Activated CD8-positive, alpha-beta T cell treated with anti-CD3 and anti-CD28 coated beads for 36 hours (primary cell): ENCODE measurements at regions not wholly inside any gene's neighbourhood (a gene's known extent, or its start where the extent isn't known, plus 50 kb on each side); places are given as distances from the start of the nearest gene placed in this dataset.
"Not testable (repeated sequence)": the region's sequence is repeated elsewhere in the genome, so short reads cannot be mapped to it uniquely, and the experiment has no call there.

ENCODE experiments used
- ATAC-seq: fragments of 200-7000 bp; cut with Tn5 transposase; one replicate; pipeline ENCODE4 v1.10.0; 2021; ENCODE audit warnings: mild to moderate bottlenecking, moderate library complexity
- CTCF ChIA-PET: fragments of 350-600 bp; sonication (Branson Sonifier 250); formaldehyde crosslinking; loops from one replicate; lab custom pipeline; 2021; ENCODE audit warnings: antibody characterized with exemption; lab: Charles Lee
- POLR2A ChIA-PET: fragments of 350-600 bp; sonication (Branson Sonifier 250); formaldehyde crosslinking; loops from one replicate; lab custom pipeline; 2021; ENCODE audit warnings: antibody characterized with exemption; lab: Charles Lee
- DNase-seq: peaks from one replicate; pipeline ENCODE4 v3.0.0-alpha.2; 2020
- H3K27ac Mint-ChIP-seq: one replicate; pipeline ENCODE4 v1.8.0; 2021; ENCODE audit warnings: mild to moderate bottlenecking, mixed read lengths
- H3K27me3 Mint-ChIP-seq: one replicate; pipeline ENCODE4 v1.8.0; 2021; ENCODE audit warnings: mixed read lengths
- H3K36me3 Mint-ChIP-seq: one replicate; pipeline ENCODE4 v1.8.0; 2021; ENCODE audit warnings: low read depth, mixed read lengths
- H3K4me1 Mint-ChIP-seq: one replicate; pipeline ENCODE4 v1.8.0; 2021; ENCODE audit warnings: low read depth, mixed read lengths
- H3K4me3 Mint-ChIP-seq: one replicate; pipeline ENCODE4 v1.8.0; 2021; ENCODE audit warnings: mild to moderate bottlenecking, moderate library complexity, mixed read lengths
- H3K9me3 Mint-ChIP-seq: one replicate; pipeline ENCODE4 v1.8.0; 2021; ENCODE audit warnings: mixed read lengths
- intact Hi-C: fragments of 100-400 bp; cut with micrococcal nuclease; formaldehyde crosslinking; loops from one replicate; pipeline ENCODE4 v1.10.0; 2022
- TF ChIP-seq, protein P1 (sequence below): fragments of 200-600 bp; IDR thresholded peaks from one replicate; pipeline ENCODE4 v1.8.0; 2022; ENCODE audit warnings: antibody characterized with exemption, mild to moderate bottlenecking

DNA sequence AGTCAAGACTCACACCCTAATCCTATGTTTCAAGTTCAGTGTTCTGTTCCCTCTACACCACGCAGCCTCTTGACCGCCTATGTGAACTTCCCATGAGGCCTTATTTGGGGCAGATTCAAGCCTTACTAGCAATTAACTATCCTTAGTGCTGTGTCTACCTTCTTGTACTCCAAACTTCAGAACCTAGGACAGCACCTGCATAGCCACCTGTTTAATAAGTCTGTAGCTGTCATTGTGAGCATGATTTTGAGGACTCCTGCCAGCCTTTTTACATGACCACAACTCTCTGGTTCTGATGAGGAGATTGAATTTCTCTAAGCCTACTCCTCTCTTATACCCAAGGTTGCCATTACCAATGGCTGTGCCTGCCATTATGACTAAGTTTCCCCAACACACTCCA, 50.8 kb upstream of the PCSK1 start:
- DNase-seq: peak; percentile 28
- Mint-ChIP-seq H3K27ac (no peak overlapping the region), H3K27me3 (peaks cover 7% of the 10 kb centered on the region), H3K4me1 (no peaks in the 10 kb centered on the region), H3K4me3 (no peak overlapping the region), H3K9me3 (no peaks in the 10 kb centered on the region), H3K36me3 (no peaks in the 10 kb centered on the region)
- CTCF ChIA-PET: interaction anchor here (0.8 to 2.3 kb wide), 3 partner anchors 11 to 117 kb away, joined by 3 to 7 read pairs (median 6); no protein-coding TSS in a partner anchor
- intact Hi-C loops: no loop called here
- TF ChIP-seq, protein P1, sequence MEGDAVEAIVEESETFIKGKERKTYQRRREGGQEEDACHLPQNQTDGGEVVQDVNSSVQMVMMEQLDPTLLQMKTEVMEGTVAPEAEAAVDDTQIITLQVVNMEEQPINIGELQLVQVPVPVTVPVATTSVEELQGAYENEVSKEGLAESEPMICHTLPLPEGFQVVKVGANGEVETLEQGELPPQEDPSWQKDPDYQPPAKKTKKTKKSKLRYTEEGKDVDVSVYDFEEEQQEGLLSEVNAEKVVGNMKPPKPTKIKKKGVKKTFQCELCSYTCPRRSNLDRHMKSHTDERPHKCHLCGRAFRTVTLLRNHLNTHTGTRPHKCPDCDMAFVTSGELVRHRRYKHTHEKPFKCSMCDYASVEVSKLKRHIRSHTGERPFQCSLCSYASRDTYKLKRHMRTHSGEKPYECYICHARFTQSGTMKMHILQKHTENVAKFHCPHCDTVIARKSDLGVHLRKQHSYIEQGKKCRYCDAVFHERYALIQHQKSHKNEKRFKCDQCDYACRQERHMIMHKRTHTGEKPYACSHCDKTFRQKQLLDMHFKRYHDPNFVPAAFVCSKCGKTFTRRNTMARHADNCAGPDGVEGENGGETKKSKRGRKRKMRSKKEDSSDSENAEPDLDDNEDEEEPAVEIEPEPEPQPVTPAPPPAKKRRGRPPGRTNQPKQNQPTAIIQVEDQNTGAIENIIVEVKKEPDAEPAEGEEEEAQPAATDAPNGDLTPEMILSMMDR: no peak
- POLR2A ChIA-PET: no interaction called here
- ATAC-seq: no peak

GRCh38 chr5:96487859-96488258, 54.8 kb upstream of the PCSK1 start:
- intact Hi-C loops: no loop called here
- H3K9me3 Mint-ChIP-seq: no peaks in the 10 kb centered on the region
- H3K4me1 Mint-ChIP-seq: no peaks in the 10 kb centered on the region
- H3K27ac Mint-ChIP-seq: no peak overlapping the region
- CTCF ChIA-PET: interaction anchor here (1.2 kb wide), 1 partner anchor 29 kb away, joined by 3 read pairs; no protein-coding TSS in a partner anchor
- peaks cover 13% of the 10 kb centered on the region for H3K27me3 Mint-ChIP-seq
- no peaks in the 10 kb centered on the region for H3K36me3 Mint-ChIP-seq
- H3K4me3 Mint-ChIP-seq: no peak overlapping the region
- POLR2A ChIA-PET: no interaction called here
- ATAC-seq (no peak), DNase-seq (no peak)
- TF ChIP-seq, protein P1: no peak

- Mint-ChIP-seq H3K27ac (no peak overlapping the region), H3K4me1 (no peaks in the 10 kb centered on the region), H3K4me3 (no peak overlapping the region), H3K9me3 (no peaks in the 10 kb centered on the region), H3K36me3 (no peaks in the 10 kb centered on the region), H3K27me3 (peaks cover 11% of the 10 kb centered on the region)
- POLR2A ChIA-PET: no interaction called here
- DNase-seq: no peak
- TF ChIP-seq, protein P1: no peak
- CTCF ChIA-PET: interaction anchor here (0.8 kb wide), 1 partner anchor 106 kb away, joined by 3 read pairs; no protein-coding TSS in a partner anchor
- intact Hi-C loops: no loop called here
- no peak for ATAC-seq
These were observed 56.5 kb upstream of the PCSK1 start for GRCh38 chr5:96489532-96489931.

- Mint-ChIP-seq H3K36me3 (no peaks in the 10 kb centered on the region), H3K4me3 (no peak overlapping the region), H3K27ac (no peak overlapping the region), H3K9me3 (no peaks in the 10 kb centered on the region), H3K27me3 (peaks cover 6% of the 10 kb centered on the region), H3K4me1 (no peaks in the 10 kb centered on the region)
- ATAC-seq (no peak), DNase-seq (no peak)
- ChIA-PET CTCF (interaction anchor here (0.8 kb wide), 1 partner anchor 92 kb away, joined by 3 read pairs; no protein-coding TSS in a partner anchor), POLR2A (no interaction called here)
- intact Hi-C loops: no loop called here
- TF ChIP-seq, protein P1: no peak
These were observed 59.5 kb upstream of the PCSK1 start for GRCh38 chr5:96492459-96493047.

- no peak overlapping the region for H3K4me3 Mint-ChIP-seq
- H3K36me3 Mint-ChIP-seq: no peaks in the 10 kb centered on the region
- no peaks in the 10 kb centered on the region for H3K4me1 Mint-ChIP-seq
- H3K27ac Mint-ChIP-seq: no peak overlapping the region
- no peaks in the 10 kb centered on the region for H3K9me3 Mint-ChIP-seq
- no peak for ATAC-seq
- intact Hi-C loops: no loop called here
- TF ChIP-seq, protein P1: no peak
- ChIA-PET CTCF (interaction anchor here (0.8 kb wide), 1 partner anchor 92 kb away, joined by 3 read pairs; no protein-coding TSS in a partner anchor), POLR2A (no interaction called here)
- no peak for DNase-seq
- peaks cover 6% of the 10 kb centered on the region for H3K27me3 Mint-ChIP-seq
These were observed 60.3 kb upstream of the PCSK1 start for GRCh38 chr5:96493219-96493790.

GRCh38 chr5:96495412-96495811, 62.4 kb upstream of the PCSK1 start:
- ATAC-seq, H3K4me3 Mint-ChIP-seq, H3K36me3 Mint-ChIP-seq, H3K4me1 Mint-ChIP-seq, H3K9me3 Mint-ChIP-seq, POLR2A ChIA-PET, DNase-seq, H3K27me3 Mint-ChIP-seq, intact Hi-C loops, H3K27ac Mint-ChIP-seq: not testable (repeated sequence)
- CTCF ChIA-PET: interaction anchor here (1.1 kb wide), 1 partner anchor 12 kb away, joined by 3 read pairs; no protein-coding TSS in a partner anchor

GRCh38 chr5:96497027-96497426, 64.0 kb upstream of the PCSK1 start:
- H3K27ac Mint-ChIP-seq, H3K4me1 Mint-ChIP-seq, ATAC-seq, H3K36me3 Mint-ChIP-seq, POLR2A ChIA-PET, intact Hi-C loops, CTCF ChIA-PET, H3K9me3 Mint-ChIP-seq, DNase-seq, H3K27me3 Mint-ChIP-seq, H3K4me3 Mint-ChIP-seq: not testable (repeated sequence)
